Esophagus muscularis mucosa (tissue), 4 donors: ENCODE measurements at regions not wholly inside any gene's neighbourhood (a gene's known extent, or its start where the extent isn't known, plus 50 kb on each side); places are given as distances from the start of the nearest gene placed in this dataset.
"Not testable (repeated sequence)": the region's sequence is repeated elsewhere in the genome, so short reads cannot be mapped to it uniquely, and the experiment has no call there.

Source experiments
- DNase-seq: peaks from one replicate; pipeline ENCODE4 v3.0.0-alpha.2; 2017; ENCODE audit errors: extremely low spot score
- H3K27ac ChIP-seq, 4 donors: fragments of 200-600 bp; sonication (generic); replicated peaks in 1 of 4; 1 replicate in 3 of 4; 2 replicates in 1 of 4; pipeline ENCODE4 v1.5.1; 2016 to 2019; ENCODE audit warnings: mild to moderate bottlenecking in 1 of 4
- H3K27me3 ChIP-seq, 4 donors: fragments of 200-600 bp; sonication (generic); one replicate each; pipeline versions ENCODE4 v1.5.1 to v1.6.0; 2016 to 2019
- H3K36me3 ChIP-seq, 4 donors: fragments of 200-600 bp; sonication (generic); one replicate each; pipeline ENCODE4 v1.5.1; 2016 to 2019
- H3K4me1 ChIP-seq, 4 donors: fragments of 200-600 bp; sonication (generic); one replicate each; pipeline ENCODE4 v1.5.1; 2016 to 2019
- H3K4me3 ChIP-seq, 4 donors: fragments of 200-600 bp; sonication (generic); 1 replicate in 2 of 4; 2 replicates in 2 of 4; pipeline ENCODE4 v1.5.1; 2016 to 2019; ENCODE audit warnings: mild to moderate bottlenecking in 4 of 4, moderate library complexity in 1 of 4
- H3K9me3 ChIP-seq, 4 donors: fragments of 200-600 bp; sonication (generic); 1 replicate in 3 of 4; 2 replicates in 1 of 4; pipeline ENCODE4 v1.5.1; 2016 to 2019
- CTCF ChIP-seq, 3 experiments: fragments of 200-600 bp in 2 of 3; fragments of 450-650 bp in 1 of 3; sonication (generic) in 2 of 3; IDR thresholded peaks; one replicate each; pipeline ENCODE4 v1.5.1; 2017 to 2019; ENCODE audit warnings: antibody characterized with exemption in 3 of 3, mild to moderate bottlenecking in 2 of 3, moderate library complexity in 1 of 3
- EP300 ChIP-seq: sonication (generic); formaldehyde crosslinking; IDR thresholded peaks from one replicate; pipeline ENCODE4 v1.6.1; 2017; ENCODE audit warnings: antibody characterized with exemption
- POLR2A ChIP-seq: fragments of 450-650 bp; IDR thresholded peaks from one replicate; pipeline ENCODE4 v1.6.1; 2017; ENCODE audit warnings: antibody characterized with exemption, moderate library complexity, mild to moderate bottlenecking, low read depth
- POLR2AphosphoS5 ChIP-seq, 2 donors: sonication (generic); formaldehyde crosslinking; IDR thresholded peaks; one replicate each; pipeline ENCODE4 v1.6.1; 2017; ENCODE audit warnings: antibody characterized with exemption in 2 of 2
- WGBS: methylation state at CpG from one replicate; pipeline ENCODE4 v1.1.5; 2018; 5-methylcytosine and 5-hydroxymethylcytosine counted together
- intact Hi-C: fragments of 100-400 bp; cut with DNase I; formaldehyde crosslinking; loops from one replicate; pipeline ENCODE4 v1.15.1; 2023

- no peaks in the 10 kb centered on the region for H3K36me3 ChIP-seq
- peaks cover 0 to 74% (median 3%) of the 10 kb centered on the region in 4 donors for H3K27me3 ChIP-seq
- no peak for DNase-seq
- no peak overlapping the region for H3K4me3 ChIP-seq
- no peaks in the 10 kb centered on the region for H3K9me3 ChIP-seq
- no peaks in the 10 kb centered on the region for H3K4me1 ChIP-seq
- H3K27ac ChIP-seq = no peak overlapping the region
- intact Hi-C loops = no loop called here
- no peak for TF ChIP-seq POLR2AphosphoS5 (IDR thresholded peaks at IDR 0.05)
- TF ChIP-seq CTCF (IDR thresholded peaks at IDR 0.05) = no peak
- TF ChIP-seq POLR2A = no peak
- no peak for TF ChIP-seq EP300
- 78% methylated on average over 5 of the region's 5 CpGs for WGBS
These were observed 76.9 kb upstream of the SFSWAP start for GRCh38 chr12:131634037-131634436.

GRCh38 chr12:131635012-131635411 is 75.9 kb upstream of the SFSWAP start:
- H3K4me3 ChIP-seq, intact Hi-C loops, H3K4me1 ChIP-seq, DNase-seq, H3K9me3 ChIP-seq, H3K27ac ChIP-seq, H3K36me3 ChIP-seq: not testable (repeated sequence)
- H3K27me3 ChIP-seq = peaks cover 0 to 74% (median 3%) of the 10 kb centered on the region in 4 donors
- 81% methylated on average over 2 of the region's 2 CpGs for WGBS

GRCh38 chr12:131635491-131636122 is 75.3 kb upstream of the SFSWAP start:
- Histone ChIP-seq H3K4me3 (no peak overlapping the region), H3K27ac (no peak overlapping the region), H3K27me3 (peaks cover 0 to 68% (median 3%) of the 10 kb centered on the region in 4 donors), H3K4me1 (no peaks in the 10 kb centered on the region), H3K36me3 (no peaks in the 10 kb centered on the region), H3K9me3 (no peaks in the 10 kb centered on the region)
- 77% methylated on average over 6 of the region's 6 CpGs for WGBS
- no peak for DNase-seq
- no peak for TF ChIP-seq CTCF (IDR thresholded peaks at IDR 0.05)
- no peak for TF ChIP-seq EP300
- TF ChIP-seq POLR2A = no peak
- TF ChIP-seq POLR2AphosphoS5 (IDR thresholded peaks at IDR 0.05) = no peak
- intact Hi-C loops = no loop called here

GRCh38 chr12:131636266-131636665 is 74.6 kb upstream of the SFSWAP start:
- Histone ChIP-seq H3K36me3 (no peaks in the 10 kb centered on the region), H3K4me1 (no peaks in the 10 kb centered on the region), H3K27me3 (peaks cover 0 to 66% (median 0%) of the 10 kb centered on the region in 4 donors), H3K27ac (no peak overlapping the region), H3K9me3 (no peaks in the 10 kb centered on the region), H3K4me3 (no peak overlapping the region)
- 92% methylated on average over 8 of the region's 8 CpGs for WGBS
- TF ChIP-seq POLR2AphosphoS5 (IDR thresholded peaks at IDR 0.05) (no peak), POLR2A (no peak), CTCF (IDR thresholded peaks at IDR 0.05) (no peak), EP300 (no peak)
- DNase-seq = no peak
- intact Hi-C loops = no loop called here

GRCh38 chr12:131636940-131637750 is 73.7 kb upstream of the SFSWAP start:
- intact Hi-C loops = no loop called here
- 85% methylated on average over 5 of the region's 18 CpGs for WGBS

More at GRCh38 chr12:131636940-131637750, 73.7 kb upstream of the SFSWAP start:
- Histone ChIP-seq H3K27me3 (peaks cover 0 to 66% (median 0%) of the 10 kb centered on the region in 4 donors), H3K27ac (no peak overlapping the region), H3K4me1 (no peaks in the 10 kb centered on the region), H3K36me3 (no peaks in the 10 kb centered on the region), H3K4me3 (no peak overlapping the region), H3K9me3 (no peaks in the 10 kb centered on the region)
- TF ChIP-seq EP300 (no peak), POLR2A (no peak), POLR2AphosphoS5 (IDR thresholded peaks at IDR 0.05) (no peak), CTCF (IDR thresholded peaks at IDR 0.05) (no peak)
- no peak for DNase-seq
